ENCODE measurements at regions not wholly inside any gene's neighbourhood (a gene's known extent, or its start where the extent isn't known, plus 50 kb on each side); places are given as distances from the start of the nearest gene placed in this dataset.
A peak's percentile ranks its signal among the peaks of the same experiment; 100 is the strongest.

- TF ChIP-seq, protein P1, sequence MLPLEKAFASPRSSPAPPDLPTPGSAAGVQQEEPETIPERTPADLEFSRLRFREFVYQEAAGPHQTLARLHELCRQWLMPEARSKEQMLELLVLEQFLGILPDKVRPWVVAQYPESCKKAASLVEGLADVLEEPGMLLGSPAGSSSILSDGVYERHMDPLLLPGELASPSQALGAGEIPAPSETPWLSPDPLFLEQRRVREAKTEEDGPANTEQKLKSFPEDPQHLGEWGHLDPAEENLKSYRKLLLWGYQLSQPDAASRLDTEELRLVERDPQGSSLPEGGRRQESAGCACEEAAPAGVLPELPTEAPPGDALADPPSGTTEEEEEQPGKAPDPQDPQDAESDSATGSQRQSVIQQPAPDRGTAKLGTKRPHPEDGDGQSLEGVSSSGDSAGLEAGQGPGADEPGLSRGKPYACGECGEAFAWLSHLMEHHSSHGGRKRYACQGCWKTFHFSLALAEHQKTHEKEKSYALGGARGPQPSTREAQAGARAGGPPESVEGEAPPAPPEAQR (CRISPR knock-in tag; IDR thresholded peaks at IDR 0.05) = no peak
- TF ChIP-seq NR2C2 (CRISPR knock-in tag; IDR thresholded peaks at IDR 0.05) (peak; percentile 15), ZNF671 (CRISPR knock-in tag; IDR thresholded peaks at IDR 0.05) (no peak), ZNF232 (CRISPR knock-in tag; IDR thresholded peaks at IDR 0.05) (peak; percentile 92), IRF2 (CRISPR knock-in tag; IDR thresholded peaks at IDR 0.05; ENCODE audit: borderline replicate concordance, low read depth) (no peak), CREM (CRISPR knock-in tag; IDR thresholded peaks at IDR 0.05) (peak; percentile 63; the same call in 1 of the 2 replicates), FOXP1 (CRISPR knock-in tag; IDR thresholded peaks at IDR 0.05; ENCODE audit: borderline replicate concordance) (peak; percentile 88; the same call in 1 of the 2 replicates), SMAD3 (CRISPR knock-in tag; IDR thresholded peaks at IDR 0.05; ENCODE audit: borderline replicate concordance) (peak; percentile 62; the same call in 1 of the 2 replicates), OVOL2 (CRISPR knock-in tag; IDR thresholded peaks at IDR 0.05; ENCODE audit: borderline replicate concordance) (no peak), SMAD4 (CRISPR knock-in tag; IDR thresholded peaks at IDR 0.05) (peak; percentile 78; the same call in 1 of the 2 replicates), PREB (CRISPR knock-in tag; IDR thresholded peaks at IDR 0.05; ENCODE audit: borderline replicate concordance) (no peak), MAX (CRISPR knock-in tag; IDR thresholded peaks at IDR 0.05) (peak; percentile 84; the same call in 1 of the 2 replicates), RELA (CRISPR knock-in tag; IDR thresholded peaks at IDR 0.05; ENCODE audit: borderline replicate concordance) (no peak), ZBTB43 (CRISPR knock-in tag; IDR thresholded peaks at IDR 0.05) (peak; percentile 82), RORB (CRISPR knock-in tag; IDR thresholded peaks at IDR 0.05) (no peak), GTF2I (CRISPR knock-in tag; conservative IDR thresholded peaks at IDR 0.05) (no peak)
- TF ChIP-seq, protein P2, sequence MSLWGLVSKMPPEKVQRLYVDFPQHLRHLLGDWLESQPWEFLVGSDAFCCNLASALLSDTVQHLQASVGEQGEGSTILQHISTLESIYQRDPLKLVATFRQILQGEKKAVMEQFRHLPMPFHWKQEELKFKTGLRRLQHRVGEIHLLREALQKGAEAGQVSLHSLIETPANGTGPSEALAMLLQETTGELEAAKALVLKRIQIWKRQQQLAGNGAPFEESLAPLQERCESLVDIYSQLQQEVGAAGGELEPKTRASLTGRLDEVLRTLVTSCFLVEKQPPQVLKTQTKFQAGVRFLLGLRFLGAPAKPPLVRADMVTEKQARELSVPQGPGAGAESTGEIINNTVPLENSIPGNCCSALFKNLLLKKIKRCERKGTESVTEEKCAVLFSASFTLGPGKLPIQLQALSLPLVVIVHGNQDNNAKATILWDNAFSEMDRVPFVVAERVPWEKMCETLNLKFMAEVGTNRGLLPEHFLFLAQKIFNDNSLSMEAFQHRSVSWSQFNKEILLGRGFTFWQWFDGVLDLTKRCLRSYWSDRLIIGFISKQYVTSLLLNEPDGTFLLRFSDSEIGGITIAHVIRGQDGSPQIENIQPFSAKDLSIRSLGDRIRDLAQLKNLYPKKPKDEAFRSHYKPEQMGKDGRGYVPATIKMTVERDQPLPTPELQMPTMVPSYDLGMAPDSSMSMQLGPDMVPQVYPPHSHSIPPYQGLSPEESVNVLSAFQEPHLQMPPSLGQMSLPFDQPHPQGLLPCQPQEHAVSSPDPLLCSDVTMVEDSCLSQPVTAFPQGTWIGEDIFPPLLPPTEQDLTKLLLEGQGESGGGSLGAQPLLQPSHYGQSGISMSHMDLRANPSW (CRISPR knock-in tag; conservative IDR thresholded peaks at IDR 0.05; ENCODE audit: low read depth) = no peak
Measured at GRCh38 chr7:149624419-149625339, 127.1 kb upstream of the ZNF746 start (continued).

DNA sequence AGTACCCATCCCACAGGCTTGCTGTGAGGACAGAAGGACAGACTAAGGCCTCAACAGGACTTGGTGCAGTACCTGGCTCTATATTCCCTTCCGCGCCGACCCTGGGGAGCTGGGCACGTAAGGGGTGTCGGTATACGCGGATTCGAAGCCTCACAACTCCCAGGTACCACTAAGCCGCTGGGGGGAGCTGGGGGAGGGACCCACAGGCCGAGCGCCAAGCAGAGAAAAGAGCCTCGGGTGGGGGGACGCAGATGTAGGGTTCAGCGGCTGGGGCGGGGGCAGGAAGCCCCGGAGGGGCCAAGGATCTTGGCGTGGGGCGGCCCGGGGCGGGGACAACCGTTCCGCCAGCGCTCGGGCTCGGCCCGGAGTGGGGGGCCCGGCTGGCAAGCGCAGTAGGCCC, 126.4 kb upstream of the ZNF746 start:
- Mint-ChIP-seq H3K4me1 (peaks cover 24% of the 10 kb centered on the region), H3K27me3 (ENCODE audit: low read depth) (peaks cover 14% of the 10 kb centered on the region), H3K36me3 (peaks cover 23% of the 10 kb centered on the region), H3K27ac (no peak overlapping the region; the same call in 1 of the 2 replicates), H3K4me3 (peak overlapping the region; percentile 92), H3K9me3 (no peaks in the 10 kb centered on the region)
- CTCF ChIA-PET = interaction anchor here (0.6 to 4.6 kb wide), 24 partner anchors 11 to 230 kb away, joined by 3 to 55 read pairs (median 6); partner anchors contain the start of gene ZNF467
- POLR2A ChIA-PET = interaction anchor here (1.0 kb wide), 1 partner anchor 25 kb away, joined by 5 read pairs; no protein-coding TSS in a partner anchor
- ATAC-seq (peak; percentile 5), DNase-seq (ENCODE audit: low spot score) (peak; percentile 31)
- TF ChIP-seq NR3C1 (CRISPR knock-in tag; conservative IDR thresholded peaks at IDR 0.05; ENCODE audit: low read depth) (no peak), TEAD4 (CRISPR knock-in tag; IDR thresholded peaks at IDR 0.05) (no peak), CTCF (IDR thresholded peaks at IDR 0.05) (no peak), CREM (CRISPR knock-in tag; IDR thresholded peaks at IDR 0.05) (no peak), E2F5 (CRISPR knock-in tag; IDR thresholded peaks at IDR 0.05) (no peak), ZNF396 (CRISPR knock-in tag; IDR thresholded peaks at IDR 0.05; ENCODE audit: borderline replicate concordance) (no peak), ZNF232 (CRISPR knock-in tag; IDR thresholded peaks at IDR 0.05) (no peak)
- TF ChIP-seq, protein P3, sequence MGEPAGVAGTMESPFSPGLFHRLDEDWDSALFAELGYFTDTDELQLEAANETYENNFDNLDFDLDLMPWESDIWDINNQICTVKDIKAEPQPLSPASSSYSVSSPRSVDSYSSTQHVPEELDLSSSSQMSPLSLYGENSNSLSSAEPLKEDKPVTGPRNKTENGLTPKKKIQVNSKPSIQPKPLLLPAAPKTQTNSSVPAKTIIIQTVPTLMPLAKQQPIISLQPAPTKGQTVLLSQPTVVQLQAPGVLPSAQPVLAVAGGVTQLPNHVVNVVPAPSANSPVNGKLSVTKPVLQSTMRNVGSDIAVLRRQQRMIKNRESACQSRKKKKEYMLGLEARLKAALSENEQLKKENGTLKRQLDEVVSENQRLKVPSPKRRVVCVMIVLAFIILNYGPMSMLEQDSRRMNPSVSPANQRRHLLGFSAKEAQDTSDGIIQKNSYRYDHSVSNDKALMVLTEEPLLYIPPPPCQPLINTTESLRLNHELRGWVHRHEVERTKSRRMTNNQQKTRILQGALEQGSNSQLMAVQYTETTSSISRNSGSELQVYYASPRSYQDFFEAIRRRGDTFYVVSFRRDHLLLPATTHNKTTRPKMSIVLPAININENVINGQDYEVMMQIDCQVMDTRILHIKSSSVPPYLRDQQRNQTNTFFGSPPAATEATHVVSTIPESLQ (CRISPR knock-in tag; IDR thresholded peaks at IDR 0.05) = no peak
